ENCODE measurements at regions not wholly inside any gene's neighbourhood (a gene's known extent, or its start where the extent isn't known, plus 50 kb on each side); places are given as distances from the start of the nearest gene placed in this dataset.

- TF ChIP-seq CTCF (IDR thresholded peaks at IDR 0.05; ENCODE audit: low read depth, low read length) (no peak), MYC (IDR thresholded peaks at IDR 0.05; ENCODE audit: low read depth, low read length) (no peak), POLR2A (IDR thresholded peaks at IDR 0.05; ENCODE audit: extremely low read depth, insufficient read length) (no peak), MAX (IDR thresholded peaks at IDR 0.05; ENCODE audit: low read depth, low read length) (no peak)
- no peak overlapping the region for H3K4me3 ChIP-seq (ENCODE audit: low read depth, low read length)
- DNase-seq (ENCODE audit: low read depth): no peak
Observed at GRCh38 chr12:94042321-94042720, 106.1 kb upstream of the PLXNC1 start.

GRCh38 chr12:94046626-94047410, 101.6 kb upstream of the PLXNC1 start:
- H3K4me3 ChIP-seq (ENCODE audit: low read depth, low read length): no peak overlapping the region
- DNase-seq (ENCODE audit: low read depth): peak; percentile 18
- no peak for TF ChIP-seq POLR2A (IDR thresholded peaks at IDR 0.05; ENCODE audit: extremely low read depth, insufficient read length)
- TF ChIP-seq CTCF (IDR thresholded peaks at IDR 0.05; ENCODE audit: low read depth, low read length): no peak
- TF ChIP-seq MYC (IDR thresholded peaks at IDR 0.05; ENCODE audit: low read depth, low read length): no peak
- no peak for TF ChIP-seq MAX (IDR thresholded peaks at IDR 0.05; ENCODE audit: low read depth, low read length)

GRCh38 chr12:94047781-94048567, 100.4 kb upstream of the PLXNC1 start:
- no peak for TF ChIP-seq MYC (IDR thresholded peaks at IDR 0.05; ENCODE audit: low read depth, low read length)
- TF ChIP-seq CTCF (IDR thresholded peaks at IDR 0.05; ENCODE audit: low read depth, low read length): no peak
- TF ChIP-seq POLR2A (IDR thresholded peaks at IDR 0.05; ENCODE audit: extremely low read depth, insufficient read length): no peak
- no peak for TF ChIP-seq MAX (IDR thresholded peaks at IDR 0.05; ENCODE audit: low read depth, low read length)
- no peak overlapping the region for H3K4me3 ChIP-seq (ENCODE audit: low read depth, low read length)
- no peak for DNase-seq (ENCODE audit: low read depth)

- TF ChIP-seq MYC (IDR thresholded peaks at IDR 0.05; ENCODE audit: low read depth, low read length): no peak
- no peak for TF ChIP-seq POLR2A (IDR thresholded peaks at IDR 0.05; ENCODE audit: extremely low read depth, insufficient read length)
- TF ChIP-seq CTCF (IDR thresholded peaks at IDR 0.05; ENCODE audit: low read depth, low read length): no peak
- TF ChIP-seq MAX (IDR thresholded peaks at IDR 0.05; ENCODE audit: low read depth, low read length): no peak
- DNase-seq (ENCODE audit: low read depth): no peak
- H3K4me3 ChIP-seq (ENCODE audit: low read depth, low read length): no peak overlapping the region
Observed at GRCh38 chr12:94048757-94049156, 99.6 kb upstream of the PLXNC1 start.

GRCh38 chr12:94049718-94050117, 98.7 kb upstream of the PLXNC1 start:
- TF ChIP-seq MYC (IDR thresholded peaks at IDR 0.05; ENCODE audit: low read depth, low read length) (no peak), CTCF (IDR thresholded peaks at IDR 0.05; ENCODE audit: low read depth, low read length) (no peak), MAX (IDR thresholded peaks at IDR 0.05; ENCODE audit: low read depth, low read length) (no peak), POLR2A (IDR thresholded peaks at IDR 0.05; ENCODE audit: extremely low read depth, insufficient read length) (no peak)
- DNase-seq (ENCODE audit: low read depth): no peak

More at GRCh38 chr12:94049718-94050117, 98.7 kb upstream of the PLXNC1 start:
- H3K4me3 ChIP-seq (ENCODE audit: low read depth, low read length): no peak overlapping the region

All from NB4 (cell line).